ENCODE measurements at regions not wholly inside any gene's neighbourhood (a gene's known extent, or its start where the extent isn't known, plus 50 kb on each side); places are given as distances from the start of the nearest gene placed in this dataset.

DNA sequence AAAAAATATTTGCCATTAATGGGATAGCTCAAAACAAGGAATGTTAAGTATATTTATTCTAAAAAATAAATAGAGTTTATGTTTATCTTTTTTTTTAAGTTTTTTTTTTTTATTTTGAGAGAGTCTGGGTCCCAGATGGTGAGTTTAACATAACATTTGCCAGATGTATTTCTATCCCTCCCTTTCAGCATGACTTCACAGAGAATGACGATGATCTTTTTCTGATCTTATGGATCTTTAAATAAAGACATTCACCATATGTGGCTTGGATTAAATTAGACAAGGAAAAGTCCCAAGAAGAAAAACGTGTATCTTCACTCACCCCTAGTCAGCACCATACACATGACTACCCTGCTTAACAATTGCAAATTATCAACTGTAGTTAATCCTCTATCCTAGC is 839.8 kb upstream of the CNTN5 start:
- TF ChIP-seq, protein P1, sequence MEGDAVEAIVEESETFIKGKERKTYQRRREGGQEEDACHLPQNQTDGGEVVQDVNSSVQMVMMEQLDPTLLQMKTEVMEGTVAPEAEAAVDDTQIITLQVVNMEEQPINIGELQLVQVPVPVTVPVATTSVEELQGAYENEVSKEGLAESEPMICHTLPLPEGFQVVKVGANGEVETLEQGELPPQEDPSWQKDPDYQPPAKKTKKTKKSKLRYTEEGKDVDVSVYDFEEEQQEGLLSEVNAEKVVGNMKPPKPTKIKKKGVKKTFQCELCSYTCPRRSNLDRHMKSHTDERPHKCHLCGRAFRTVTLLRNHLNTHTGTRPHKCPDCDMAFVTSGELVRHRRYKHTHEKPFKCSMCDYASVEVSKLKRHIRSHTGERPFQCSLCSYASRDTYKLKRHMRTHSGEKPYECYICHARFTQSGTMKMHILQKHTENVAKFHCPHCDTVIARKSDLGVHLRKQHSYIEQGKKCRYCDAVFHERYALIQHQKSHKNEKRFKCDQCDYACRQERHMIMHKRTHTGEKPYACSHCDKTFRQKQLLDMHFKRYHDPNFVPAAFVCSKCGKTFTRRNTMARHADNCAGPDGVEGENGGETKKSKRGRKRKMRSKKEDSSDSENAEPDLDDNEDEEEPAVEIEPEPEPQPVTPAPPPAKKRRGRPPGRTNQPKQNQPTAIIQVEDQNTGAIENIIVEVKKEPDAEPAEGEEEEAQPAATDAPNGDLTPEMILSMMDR (conservative IDR thresholded peaks at IDR 0.05; ENCODE audit: low read depth, low read length), result no peak
- TF ChIP-seq MAFK (IDR thresholded peaks at IDR 0.05; ENCODE audit: low read depth, low read length), result no peak
- no peak for TF ChIP-seq MXI1 (IDR thresholded peaks at IDR 0.05; ENCODE audit: borderline replicate concordance, low read depth, low read length)
- no peak for TF ChIP-seq POLR2A (IDR thresholded peaks at IDR 0.05; ENCODE audit: low read depth, low read length)
- no peak for TF ChIP-seq RAD21 (IDR thresholded peaks at IDR 0.05; ENCODE audit: low read length)
- TF ChIP-seq SMC3 (IDR thresholded peaks at IDR 0.05; ENCODE audit: low read depth, low read length), result no peak
- no peak for TF ChIP-seq RFX5 (IDR thresholded peaks at IDR 0.05; ENCODE audit: low read depth, low read length)
- TF ChIP-seq NFE2L2 (IDR thresholded peaks at IDR 0.05; ENCODE audit: low read depth, low read length), result no peak
- TF ChIP-seq FOS (IDR thresholded peaks at IDR 0.05; ENCODE audit: low read depth, low read length), result no peak
- TF ChIP-seq ELK1 (IDR thresholded peaks at IDR 0.05; ENCODE audit: borderline replicate concordance, low read depth, low read length), result no peak
- no peak for TF ChIP-seq CHD1 (IDR thresholded peaks at IDR 0.05; ENCODE audit: low read depth, low read length)
- no peak for TF ChIP-seq CEBPB (IDR thresholded peaks at IDR 0.05; ENCODE audit: low read depth, low read length)

Data from IMR-90 (cell line).